GM21526 (cell line): ENCODE measurements at regions not wholly inside any gene's neighbourhood (a gene's known extent, or its start where the extent isn't known, plus 50 kb on each side); places are given as distances from the start of the nearest gene placed in this dataset.

Experiments used
- ATAC-seq: cut with Tn5 transposase; IDR thresholded peaks from one replicate; pipeline ENCODE4 v1.9.1; 2021; ENCODE audit warnings: moderate library complexity; ENCODE audit not compliant: unreplicated experiment, low FRiP score

- ATAC-seq: no peak
Measured at GRCh38 chr2:204219196-204219595, 282.6 kb downstream of the ICOS start.

DNA sequence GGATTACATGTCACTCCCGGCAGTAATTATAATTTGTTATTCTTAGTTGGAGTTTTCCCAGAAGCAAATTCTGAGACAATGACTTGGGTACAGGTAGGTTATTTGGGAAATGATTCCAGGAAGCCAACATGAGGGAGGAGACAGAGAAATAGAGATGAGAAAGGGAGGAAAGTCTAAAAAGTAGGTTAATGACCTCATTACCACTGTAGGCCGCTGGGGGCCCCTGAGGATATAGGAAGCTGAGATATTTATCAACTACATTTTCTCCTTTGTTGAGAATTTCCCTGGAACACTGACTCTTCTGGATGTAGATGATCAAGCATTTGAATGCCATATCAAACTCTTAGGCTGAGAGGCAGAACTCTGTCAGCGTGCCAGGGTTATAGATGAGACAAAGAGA is 284.3 kb downstream of the ICOS start:
- ATAC-seq: no peak

- ATAC-seq: no peak
Measured at GRCh38 chr2:204223046-204223445, 286.5 kb downstream of the ICOS start.

DNA sequence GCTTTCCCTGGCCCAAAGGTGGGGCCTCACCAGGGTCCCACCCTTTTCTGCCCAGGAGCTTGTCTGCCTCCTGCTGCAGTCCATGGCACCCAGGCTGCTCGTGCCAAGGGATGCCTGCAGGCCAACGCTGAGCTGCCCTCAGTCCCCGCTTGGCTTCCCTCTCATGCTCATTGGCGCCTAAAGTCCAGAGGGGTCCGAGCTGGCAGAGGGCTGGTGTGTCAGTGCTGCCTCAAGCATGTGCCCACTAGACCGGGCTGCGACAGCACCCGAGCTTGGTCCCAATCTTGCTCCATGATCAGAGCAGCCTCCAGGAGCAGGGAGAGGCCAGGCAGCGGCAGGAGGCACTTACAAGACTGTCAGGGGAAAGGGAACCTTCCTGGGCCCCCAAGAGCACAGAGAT is 287.0 kb downstream of the ICOS start:
- no peak for ATAC-seq

DNA sequence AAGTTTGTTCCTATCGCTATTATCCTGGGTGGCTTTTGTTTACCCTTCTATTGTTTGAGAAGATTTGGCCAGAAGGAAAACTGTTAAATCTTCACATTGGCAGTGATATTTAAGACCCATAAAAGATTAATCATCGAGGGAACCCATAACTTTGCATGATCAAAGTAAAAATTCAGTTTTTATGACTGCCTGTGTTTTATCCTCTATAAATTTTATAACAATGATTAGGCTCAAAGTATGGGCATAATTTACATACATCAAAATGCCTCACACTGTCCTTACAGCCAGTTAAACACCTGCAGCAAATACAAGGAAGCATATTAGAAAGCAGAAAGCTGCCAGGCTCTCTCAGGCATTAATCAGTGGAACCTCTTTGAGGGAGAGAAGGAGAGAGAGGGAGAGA is 289.1 kb downstream of the ICOS start:
- ATAC-seq: no peak

- ATAC-seq: no peak
Measured at GRCh38 chr2:204226305-204226880, 289.8 kb downstream of the ICOS start.

GRCh38 chr2:204228169-204228886 is 291.8 kb downstream of the ICOS start:
- no peak for ATAC-seq

- no peak for ATAC-seq
Measured at GRCh38 chr2:204234248-204234647, 297.7 kb downstream of the ICOS start.

- no peak for ATAC-seq
Measured at GRCh38 chr2:204234879-204235278, 298.3 kb downstream of the ICOS start.

- no peak for ATAC-seq
Measured at GRCh38 chr2:204237416-204237815, 300.9 kb downstream of the ICOS start.

DNA sequence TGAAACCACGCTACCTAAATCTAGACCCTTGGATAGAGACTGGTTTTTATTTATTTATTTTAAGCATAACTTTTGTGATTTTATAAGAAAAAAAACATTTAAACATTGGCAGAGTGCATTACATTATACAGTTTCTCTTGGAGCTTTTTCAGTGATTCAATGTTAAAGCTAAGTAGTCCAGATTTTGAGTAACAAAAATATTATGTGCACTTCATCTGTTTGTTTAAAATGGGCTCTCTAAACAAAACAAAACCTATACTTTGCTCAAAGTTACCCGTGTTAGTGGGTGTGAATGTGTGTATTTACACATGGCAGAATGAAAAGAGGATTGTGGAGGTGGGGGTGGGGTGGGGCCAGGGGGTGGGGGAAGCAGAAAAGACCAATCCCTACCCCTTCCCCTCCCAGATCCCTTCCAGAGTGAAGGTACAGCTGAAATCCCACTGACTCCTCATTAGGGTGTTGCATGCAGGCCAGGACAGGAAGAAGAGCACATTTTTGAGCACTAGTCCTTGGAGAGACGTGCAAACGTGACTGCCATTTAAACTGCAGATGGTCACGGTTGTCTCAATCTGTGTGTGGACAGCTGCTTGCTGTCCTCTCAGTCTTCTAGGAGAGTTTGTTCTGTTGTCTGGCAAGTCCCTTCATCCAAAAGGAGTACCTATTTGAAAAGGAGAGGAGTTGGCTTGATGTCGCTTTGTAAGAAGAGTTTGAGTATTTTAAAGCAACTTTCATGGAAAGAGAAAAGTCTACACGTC is 303.0 kb downstream of the ICOS start:
- ATAC-seq: no peak

DNA sequence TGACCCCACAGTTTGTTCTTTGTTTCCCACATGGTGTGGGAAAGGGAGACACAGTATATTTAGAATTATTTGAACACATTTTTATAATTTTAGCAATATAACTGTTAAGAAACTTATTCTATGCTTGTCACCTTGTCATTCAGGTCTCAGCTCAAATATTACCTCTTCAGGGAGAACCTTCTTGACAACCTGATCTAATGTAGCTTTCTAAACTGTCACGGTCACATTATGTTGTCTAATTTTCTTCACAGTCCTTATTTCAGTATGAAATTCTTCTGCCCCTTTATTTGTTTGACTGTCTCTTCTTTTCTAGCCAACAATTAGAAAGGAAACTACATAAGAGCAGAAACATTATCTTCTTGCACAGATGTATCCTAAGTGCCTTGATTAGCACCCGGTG is 304.3 kb upstream of the PARD3B start:
- ATAC-seq: no peak

DNA sequence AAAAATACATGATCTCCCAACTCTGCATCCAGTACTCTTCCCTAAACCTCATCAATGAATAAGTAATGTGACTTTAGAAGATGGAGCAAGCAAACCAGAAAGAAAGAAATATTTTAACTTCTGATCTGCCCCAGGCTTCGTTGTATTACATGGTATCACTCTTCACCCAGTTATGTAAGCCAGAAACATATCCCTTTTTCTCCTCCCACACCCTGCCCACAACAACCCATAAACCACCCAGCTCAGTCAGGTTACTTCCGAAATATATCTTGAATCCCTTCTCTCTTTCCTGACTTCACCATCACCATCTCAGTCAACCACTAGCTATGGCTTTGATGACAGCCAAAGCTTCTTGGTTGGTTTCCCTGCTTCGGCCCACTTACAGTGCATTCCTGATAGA is 295.8 kb upstream of the PARD3B start:
- no peak for ATAC-seq

DNA sequence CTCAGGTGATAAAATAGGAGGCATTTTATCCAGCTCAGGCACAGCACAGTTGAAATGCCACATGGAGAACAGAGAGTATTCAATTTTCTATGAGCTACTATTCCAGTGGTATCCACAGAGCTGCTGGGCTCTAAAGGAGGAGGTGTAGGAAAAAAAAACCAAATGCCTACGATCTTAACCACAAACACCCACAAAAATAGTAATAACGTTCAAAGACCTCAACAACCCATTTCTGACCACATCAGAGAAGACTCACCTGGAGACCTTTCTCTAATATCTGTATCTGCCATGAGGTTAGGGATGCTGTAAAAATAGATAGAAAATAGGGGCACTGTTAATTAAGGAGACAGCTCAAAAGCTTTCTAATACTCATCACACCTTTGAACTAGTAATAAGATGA is 294.6 kb upstream of the PARD3B start:
- ATAC-seq: no peak

DNA sequence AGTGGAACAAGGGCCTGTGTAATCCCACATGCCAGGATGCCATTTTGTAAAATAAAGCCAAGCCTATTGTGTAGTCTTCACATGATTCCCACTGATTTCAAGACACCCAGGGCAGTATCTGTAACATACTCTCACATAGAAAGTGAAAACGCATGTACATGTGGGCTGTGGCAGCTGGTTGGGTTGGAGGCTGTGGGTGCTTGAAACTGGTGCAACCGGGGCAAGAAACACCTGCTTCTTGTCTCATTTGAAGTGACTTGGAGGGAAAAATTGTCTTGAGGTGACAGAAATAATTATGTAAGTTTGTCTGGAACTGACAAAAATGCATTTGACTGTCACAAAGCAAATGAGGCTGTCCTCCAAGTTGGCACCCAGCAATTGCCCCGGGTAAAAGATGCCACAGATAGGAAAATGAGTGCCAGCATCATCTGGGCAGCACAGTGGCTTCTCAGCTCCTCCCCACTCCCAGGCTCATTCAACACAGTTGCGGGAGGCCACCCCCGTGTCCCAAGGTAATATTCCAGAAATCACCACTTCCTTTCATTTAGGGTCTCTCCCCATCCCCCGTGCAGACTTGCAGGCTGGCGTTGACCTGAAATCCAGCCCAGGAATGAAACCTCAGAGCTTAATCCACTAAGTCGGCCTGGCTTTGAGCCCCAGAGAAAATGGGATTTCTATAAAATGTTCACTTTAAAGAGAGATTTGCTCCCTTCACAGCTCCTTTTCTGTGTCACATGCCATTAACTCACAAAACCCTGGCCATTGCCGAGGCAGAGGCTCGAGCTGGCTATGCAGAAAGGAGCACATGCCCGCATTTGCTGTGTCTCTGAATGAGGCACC is 293.9 kb upstream of the PARD3B start:
- ATAC-seq: peak; percentile 85

- ATAC-seq: no peak
Measured at GRCh38 chr2:204251998-204252376, 293.3 kb upstream of the PARD3B start.

- ATAC-seq: no peak
Measured at GRCh38 chr2:204255071-204255470, 290.2 kb upstream of the PARD3B start.

DNA sequence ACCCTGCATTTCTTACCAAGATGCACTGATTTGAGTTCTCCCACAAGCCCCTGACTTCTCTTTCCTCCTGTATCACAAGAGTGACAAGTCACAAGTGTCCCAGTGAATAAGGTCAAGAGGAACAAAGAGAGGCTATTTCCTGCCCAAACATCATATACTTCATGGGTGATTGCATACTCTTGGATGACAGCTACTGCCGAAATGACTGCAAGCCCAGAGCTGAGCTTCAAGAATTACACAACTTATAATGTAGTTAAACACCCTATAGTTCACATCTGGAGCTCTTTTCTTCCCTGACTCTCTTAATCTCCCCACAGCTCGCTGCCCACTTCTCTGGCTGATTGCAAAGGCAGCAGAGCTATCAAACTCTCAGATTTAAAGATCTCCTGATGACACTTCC is 289.7 kb upstream of the PARD3B start:
- ATAC-seq: no peak

DNA sequence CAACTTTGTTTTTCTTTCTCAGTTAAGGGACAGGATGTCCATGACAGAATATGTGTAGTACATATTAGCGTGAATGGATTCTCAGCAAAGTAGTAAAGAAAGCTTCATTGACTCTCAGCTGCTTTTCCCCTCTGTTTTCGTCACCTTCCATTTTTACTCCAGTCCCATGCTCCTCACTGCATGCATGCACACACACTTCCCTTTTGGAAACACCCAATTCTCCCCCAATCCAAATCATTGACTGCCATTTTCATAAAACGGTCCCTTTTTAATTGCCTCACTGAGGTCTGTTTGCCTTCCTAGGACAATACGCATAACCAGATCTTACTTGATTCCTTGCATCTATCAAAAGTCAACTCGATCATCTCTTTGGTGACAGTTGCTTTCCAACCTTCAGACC is 287.5 kb upstream of the PARD3B start:
- ATAC-seq: no peak

DNA sequence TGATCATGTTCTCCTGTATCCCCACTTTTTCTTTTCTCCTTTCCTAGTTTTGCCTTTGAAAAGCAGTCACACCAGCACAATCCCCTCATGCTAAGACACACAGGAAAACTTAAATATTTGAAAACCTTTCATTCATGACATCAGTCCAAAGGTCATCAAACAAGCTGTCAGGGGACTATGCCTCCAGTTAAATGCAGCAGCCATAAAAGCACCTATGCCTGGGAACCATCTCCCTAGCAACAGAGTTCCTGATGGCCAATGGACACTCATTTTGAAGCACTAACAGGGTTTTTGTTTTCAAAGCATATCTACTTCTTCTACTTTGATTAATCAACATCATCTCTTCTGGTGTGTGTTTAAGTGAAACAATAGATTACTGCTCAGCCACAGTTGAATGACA is 286.4 kb upstream of the PARD3B start:
- ATAC-seq: no peak
